Activated CD4-positive, alpha-beta T cell treated with anti-CD3 and anti-CD28 coated beads, Interleukin-2, amount 50 U/mL, for 16 hours (primary cell): ENCODE measurements at regions not wholly inside any gene's neighbourhood (a gene's known extent, or its start where the extent isn't known, plus 50 kb on each side); places are given as distances from the start of the nearest gene placed in this dataset.
"Not testable (repeated sequence)": the region's sequence is repeated elsewhere in the genome, so short reads cannot be mapped to it uniquely, and the experiment has no call there.

Experiments
- DNase-seq: peaks from one replicate; pipeline ENCODE4 v3.0.0-alpha.2; 2020

GRCh38 chr9:22225856-22226255 lies 216.8 kb upstream of the CDKN2B start:
- DNase-seq, result not testable (repeated sequence)

- DNase-seq, result no peak
Observed at GRCh38 chr9:22227986-22228385, 218.6 kb upstream of the DMRTA1 start.

GRCh38 chr9:22228542-22228941 lies 218.1 kb upstream of the DMRTA1 start:
- no peak for DNase-seq

GRCh38 chr9:22229069-22229468 lies 217.6 kb upstream of the DMRTA1 start:
- no peak for DNase-seq

- DNase-seq, result not testable (repeated sequence)
Observed at GRCh38 chr9:22231309-22231708, 215.3 kb upstream of the DMRTA1 start.

GRCh38 chr9:22232971-22233370 lies 213.7 kb upstream of the DMRTA1 start:
- no peak for DNase-seq

- no peak for DNase-seq
Observed at GRCh38 chr9:22237497-22238363, 208.9 kb upstream of the DMRTA1 start.

GRCh38 chr9:22238809-22239684 lies 207.6 kb upstream of the DMRTA1 start:
- no peak for DNase-seq

GRCh38 chr9:22240619-22241018 lies 206.0 kb upstream of the DMRTA1 start:
- peak; percentile 69 for DNase-seq

- no peak for DNase-seq
Observed at GRCh38 chr9:22241024-22241423, 205.6 kb upstream of the DMRTA1 start.

GRCh38 chr9:22241611-22242010 lies 205.0 kb upstream of the DMRTA1 start:
- no peak for DNase-seq

- DNase-seq, result peak; percentile 30
Observed at GRCh38 chr9:22244139-22245011, 202.2 kb upstream of the DMRTA1 start.

- DNase-seq, result no peak
Observed at GRCh38 chr9:22255337-22255736, 191.3 kb upstream of the DMRTA1 start.

- no peak for DNase-seq
Observed at GRCh38 chr9:22256381-22256780, 190.2 kb upstream of the DMRTA1 start.

- DNase-seq, result no peak
Observed at GRCh38 chr9:22257026-22257816, 189.4 kb upstream of the DMRTA1 start.

- DNase-seq, result no peak
Observed at GRCh38 chr9:22265038-22265437, 181.6 kb upstream of the DMRTA1 start.

- DNase-seq, result no peak
Observed at GRCh38 chr9:22265534-22265933, 181.1 kb upstream of the DMRTA1 start.

- no peak for DNase-seq
Observed at GRCh38 chr9:22274477-22274876, 172.1 kb upstream of the DMRTA1 start.

- no peak for DNase-seq
Observed at GRCh38 chr9:22278426-22278825, 168.2 kb upstream of the DMRTA1 start.

GRCh38 chr9:22279636-22280035 lies 167.0 kb upstream of the DMRTA1 start:
- DNase-seq, result no peak

- DNase-seq, result no peak
Observed at GRCh38 chr9:22285066-22285465, 161.6 kb upstream of the DMRTA1 start.

GRCh38 chr9:22286661-22287060 lies 160.0 kb upstream of the DMRTA1 start:
- no peak for DNase-seq
